Keratinocyte (primary cell): ENCODE measurements at regions not wholly inside any gene's neighbourhood (a gene's known extent, or its start where the extent isn't known, plus 50 kb on each side); places are given as distances from the start of the nearest gene placed in this dataset.

Experiments used
- DNase-seq: peaks from one replicate; pipeline ENCODE4 v3.0.0-alpha.2; 2011; ENCODE audit warnings: low read depth, missing footprints, low spot score
- FAIRE-seq: peaks from 2 replicates; lab custom pipeline; 2011; peaks lifted over from hg19 to GRCh38; lab: Jason Lieb, UNC
- H2AFZ ChIP-seq: 2 replicates; pipeline ENCODE4 v1.6.0; 2012; ENCODE audit warnings: low read length, control low read depth, inconsistent platforms; ENCODE audit not compliant: control insufficient read depth
- H3K27ac ChIP-seq: 2 replicates; pipeline ENCODE4 v1.5.1; 2011; ENCODE audit warnings: low read length; ENCODE audit not compliant: control insufficient read depth, insufficient read depth
- H3K27me3 ChIP-seq: 3 replicates; pipeline ENCODE4 v1.6.0; 2011; ENCODE audit warnings: low read length; ENCODE audit not compliant: control insufficient read depth, insufficient read depth; ENCODE audit errors: extremely low read depth
- H3K36me3 ChIP-seq, 2 experiments: 2 replicates in 1 of 2; 3 replicates in 1 of 2; pipeline ENCODE4 v1.5.1; 2011; ENCODE audit warnings: low read length in 2 of 2, mild to moderate bottlenecking in 1 of 2; ENCODE audit not compliant: control insufficient read depth in 2 of 2, insufficient read depth in 2 of 2; ENCODE audit errors: extremely low read depth in 1 of 2
- H3K4me1 ChIP-seq: 3 replicates; pipeline ENCODE4 v1.5.1; 2011; ENCODE audit warnings: low read length; ENCODE audit not compliant: control insufficient read depth, insufficient read depth; ENCODE audit errors: extremely low read depth
- H3K4me2 ChIP-seq: 3 replicates; pipeline ENCODE4 v1.6.0; 2011; ENCODE audit warnings: low read depth, low read length; ENCODE audit not compliant: control insufficient read depth, insufficient read depth; ENCODE audit errors: extremely low read depth
- H3K4me3 ChIP-seq, 3 experiments: fragments of 200-600 bp in 1 of 3; sonication (generic) in 1 of 3; 2 replicates in 2 of 3; 3 replicates in 1 of 3; pipeline ENCODE4 v1.5.1; 2011 to 2016; ENCODE audit warnings: low read length in 3 of 3, mild to moderate bottlenecking in 3 of 3, control low read depth in 2 of 3, inconsistent platforms in 1 of 3, low read depth in 1 of 3, mixed read lengths in 1 of 3, mixed run types in 1 of 3, moderate library complexity in 1 of 3; ENCODE audit not compliant: control insufficient read depth in 2 of 3, insufficient read depth in 2 of 3; ENCODE audit errors: extremely low read depth in 1 of 3
- H3K79me2 ChIP-seq: 2 replicates; pipeline ENCODE4 v1.6.0; 2012; ENCODE audit warnings: low read length; ENCODE audit not compliant: control insufficient read depth, insufficient read depth
- H3K9ac ChIP-seq: 3 replicates; pipeline ENCODE4 v1.6.0; 2011; ENCODE audit warnings: low read length; ENCODE audit not compliant: control insufficient read depth, insufficient read depth; ENCODE audit errors: extremely low read depth
- H3K9me1 ChIP-seq: 3 replicates; pipeline ENCODE4 v1.6.0; 2011; ENCODE audit warnings: low read length; ENCODE audit not compliant: control insufficient read depth, insufficient read depth; ENCODE audit errors: extremely low read depth
- H3K9me3 ChIP-seq: 2 replicates; pipeline ENCODE4 v1.5.1; 2012; ENCODE audit warnings: low read depth, low read length; ENCODE audit not compliant: control insufficient read depth
- H4K20me1 ChIP-seq: 3 replicates; pipeline ENCODE4 v1.6.0; 2011; ENCODE audit warnings: low read length; ENCODE audit not compliant: control insufficient read depth, insufficient read depth; ENCODE audit errors: extremely low read depth
- EZH2 ChIP-seq: IDR thresholded peaks from one replicate; pipeline ENCODE4 v1.6.1; 2012; ENCODE audit warnings: inconsistent platforms, mild to moderate bottlenecking, low read length, moderate library complexity
- dilution Hi-C: fragments of 300-500 bp; cut with MboI; formaldehyde crosslinking; loops from one replicate; pipeline ENCODE4 v1.7.0; 2020; ENCODE audit warnings: low sequenced_read_pairs; ENCODE audit not compliant: extremely low pct_ligation_motif_present
- TF ChIP-seq, protein P1 (sequence below), 3 experiments: IDR thresholded peaks in 1 of 3; conservative IDR thresholded peaks in 1 of 3; optimal IDR thresholded peaks in 1 of 3; 2 replicates in 2 of 3; 3 replicates in 1 of 3; pipeline versions ENCODE3 to v1.5.1; 2011; ENCODE audit warnings: low read length in 3 of 3, mild to moderate bottlenecking in 3 of 3, moderate library complexity in 2 of 3, control low read depth in 1 of 3, inconsistent platforms in 1 of 3; ENCODE audit not compliant: insufficient read depth in 2 of 3; ENCODE audit errors: extremely low read depth in 1 of 3

DNA sequence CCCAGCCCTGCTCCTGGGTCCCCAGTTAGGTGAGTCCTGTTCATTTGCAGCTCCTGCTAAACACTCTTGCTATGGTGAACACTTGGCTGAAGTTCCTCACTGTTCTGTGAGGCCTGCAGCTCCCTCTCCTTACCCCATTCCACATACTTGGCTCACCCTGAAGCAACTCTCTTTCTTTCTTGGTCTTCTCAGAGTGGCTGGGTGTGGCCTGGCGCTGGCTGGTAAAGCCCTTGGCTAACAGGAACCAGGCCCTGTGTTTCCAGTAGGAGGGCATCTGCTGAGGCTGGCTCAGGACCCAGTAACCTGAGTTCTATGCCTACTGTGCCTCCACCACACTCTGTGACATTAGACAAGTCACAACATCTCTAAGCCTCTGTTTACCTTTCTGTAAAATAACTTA, 53.1 kb upstream of the COL13A1 start:
- Histone ChIP-seq H4K20me1 (no peaks in the 10 kb centered on the region), H3K9me3 (no peaks in the 10 kb centered on the region), H3K9ac (no peak overlapping the region), H3K79me2 (no peaks in the 10 kb centered on the region), H3K4me1 (peaks cover 2% of the 10 kb centered on the region), H3K36me3 (no peaks in the 10 kb centered on the region), H2AFZ (no peak overlapping the region), H3K9me1 (peaks cover 3% of the 10 kb centered on the region), H3K4me2 (no peak overlapping the region), H3K4me3 (no peak overlapping the region), H3K27ac (no peak overlapping the region), H3K27me3 (peaks cover 19% of the 10 kb centered on the region)
- no peak for TF ChIP-seq EZH2
- TF ChIP-seq, protein P1, sequence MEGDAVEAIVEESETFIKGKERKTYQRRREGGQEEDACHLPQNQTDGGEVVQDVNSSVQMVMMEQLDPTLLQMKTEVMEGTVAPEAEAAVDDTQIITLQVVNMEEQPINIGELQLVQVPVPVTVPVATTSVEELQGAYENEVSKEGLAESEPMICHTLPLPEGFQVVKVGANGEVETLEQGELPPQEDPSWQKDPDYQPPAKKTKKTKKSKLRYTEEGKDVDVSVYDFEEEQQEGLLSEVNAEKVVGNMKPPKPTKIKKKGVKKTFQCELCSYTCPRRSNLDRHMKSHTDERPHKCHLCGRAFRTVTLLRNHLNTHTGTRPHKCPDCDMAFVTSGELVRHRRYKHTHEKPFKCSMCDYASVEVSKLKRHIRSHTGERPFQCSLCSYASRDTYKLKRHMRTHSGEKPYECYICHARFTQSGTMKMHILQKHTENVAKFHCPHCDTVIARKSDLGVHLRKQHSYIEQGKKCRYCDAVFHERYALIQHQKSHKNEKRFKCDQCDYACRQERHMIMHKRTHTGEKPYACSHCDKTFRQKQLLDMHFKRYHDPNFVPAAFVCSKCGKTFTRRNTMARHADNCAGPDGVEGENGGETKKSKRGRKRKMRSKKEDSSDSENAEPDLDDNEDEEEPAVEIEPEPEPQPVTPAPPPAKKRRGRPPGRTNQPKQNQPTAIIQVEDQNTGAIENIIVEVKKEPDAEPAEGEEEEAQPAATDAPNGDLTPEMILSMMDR (optimal IDR thresholded peaks at IDR 0.05 in 1 of 3, IDR thresholded peaks at IDR 0.05 in 1 of 3, conservative IDR thresholded peaks at IDR 0.05 in 1 of 3; ENCODE audit: extremely low read depth in 1 of 3, insufficient read depth in 2 of 3, low read length in 3 of 3): no peak
- dilution Hi-C loops: no loop called here
- DNase-seq (no peak), FAIRE-seq (no peak)

DNA sequence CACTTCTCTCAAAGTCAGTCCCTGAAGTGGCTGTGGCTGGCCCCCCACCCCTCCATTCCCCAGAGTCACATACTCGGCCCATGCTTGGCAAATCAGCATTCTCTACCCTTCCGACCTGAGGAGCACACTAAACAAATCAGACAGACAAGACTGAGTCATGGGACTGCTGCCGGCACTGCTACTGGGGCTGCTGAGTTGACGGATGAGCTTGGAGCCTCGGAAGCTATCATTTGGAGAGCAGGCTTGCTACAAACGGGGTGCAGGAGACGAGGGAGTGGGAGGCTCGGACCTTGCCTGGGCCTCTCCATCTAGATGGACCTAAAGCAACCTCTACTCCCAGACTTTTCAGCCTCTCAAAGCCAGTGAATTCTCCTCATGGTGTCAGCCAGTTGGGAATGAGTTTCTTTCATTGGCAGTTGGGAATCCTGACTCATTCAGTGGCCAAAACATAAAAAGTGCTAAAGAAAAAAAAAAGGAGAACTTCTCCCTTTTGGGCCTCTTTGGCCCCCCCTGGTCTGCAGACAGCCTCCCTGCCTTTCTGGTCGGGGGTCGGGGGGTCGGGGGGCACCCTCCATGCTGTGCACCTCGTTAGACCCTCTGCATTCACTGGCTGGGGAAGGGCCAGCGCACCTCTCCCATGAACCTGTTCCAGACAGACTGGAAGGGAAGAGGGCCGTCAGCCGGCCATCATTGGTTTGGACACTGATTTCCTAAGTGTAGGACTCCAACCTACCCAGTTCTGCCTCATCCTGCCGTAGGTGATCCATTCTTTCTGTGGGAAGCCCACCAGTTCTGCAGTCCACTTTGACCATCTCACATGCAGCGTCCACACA, 52.3 kb upstream of the COL13A1 start:
- H3K9ac ChIP-seq: no peak overlapping the region
- no peaks in the 10 kb centered on the region for H3K9me3 ChIP-seq
- H2AFZ ChIP-seq: no peak overlapping the region
- no peak overlapping the region for H3K4me2 ChIP-seq
- no peaks in the 10 kb centered on the region for H3K36me3 ChIP-seq
- no peaks in the 10 kb centered on the region for H4K20me1 ChIP-seq
- no peaks in the 10 kb centered on the region for H3K79me2 ChIP-seq
- FAIRE-seq (no peak), DNase-seq (no peak)
- peaks cover 3% of the 10 kb centered on the region for H3K9me1 ChIP-seq
- TF ChIP-seq, protein P1 (optimal IDR thresholded peaks at IDR 0.05 in 1 of 3, IDR thresholded peaks at IDR 0.05 in 1 of 3, conservative IDR thresholded peaks at IDR 0.05 in 1 of 3; ENCODE audit: extremely low read depth in 1 of 3, insufficient read depth in 2 of 3, low read length in 3 of 3): no peak
- no peak for TF ChIP-seq EZH2
- H3K27ac ChIP-seq: no peak overlapping the region
- dilution Hi-C loops: no loop called here
- H3K4me1 ChIP-seq: peaks cover 2% of the 10 kb centered on the region
- H3K27me3 ChIP-seq: peaks cover 19% of the 10 kb centered on the region
- H3K4me3 ChIP-seq: no peak overlapping the region
